ENCODE measurements at regions not wholly inside any gene's neighbourhood (a gene's known extent, or its start where the extent isn't known, plus 50 kb on each side); places are given as distances from the start of the nearest gene placed in this dataset.

- Histone ChIP-seq H3K56ac (ENCODE audit: extremely low read depth, insufficient read depth, low read length) (no peak overlapping the region), H3K4ac (ENCODE audit: low read depth, low read length) (no peak overlapping the region), H2AK9ac (replicated peaks; ENCODE audit: low read depth, low read length, poor library complexity) (no peak overlapping the region), H3K27ac (ENCODE audit: insufficient read depth, low read length) (no peak overlapping the region), H2BK20ac (ENCODE audit: low read depth, low read length) (no peak overlapping the region), H3K4me1 (ENCODE audit: control insufficient read depth, insufficient read depth, low read length) (no peaks in the 10 kb centered on the region), H3K27me3 (ENCODE audit: control insufficient read depth, insufficient read depth, low read length) (peaks cover 2% of the 10 kb centered on the region; the same call in 1 of the 2 replicates), H2AFZ (replicated peaks; ENCODE audit: low read length, poor library complexity) (no peak overlapping the region), H4K5ac (ENCODE audit: low read depth, low read length) (no peak overlapping the region), H3K18ac (ENCODE audit: low read depth, low read length) (no peak overlapping the region), H4K8ac (ENCODE audit: low read depth in 2 of 2, low read length in 2 of 2) (no peak overlapping the region), H3K9me1 (ENCODE audit: insufficient read depth, low read length) (no peaks in the 10 kb centered on the region), H4K91ac (ENCODE audit: insufficient read depth, low read depth, low read length) (no peak overlapping the region), H2BK15ac (ENCODE audit: low read depth, low read length) (no peak overlapping the region), H3K4me3 (ENCODE audit: insufficient read depth, low read depth, low read length) (no peak overlapping the region), H3K79me1 (ENCODE audit: low read depth in 1 of 2, low read length in 2 of 2) (no peaks in the 10 kb centered on the region), H4K20me1 (ENCODE audit: insufficient read depth, low read length) (no peaks in the 10 kb centered on the region), H3K9ac (ENCODE audit: low read depth, low read length) (no peak overlapping the region), H3K36me3 (ENCODE audit: control insufficient read depth, insufficient read depth, low read length) (no peaks in the 10 kb centered on the region), H3K4me2 (ENCODE audit: low read depth, low read length) (no peak overlapping the region), H3K23ac (ENCODE audit: low read depth, low read length) (no peak overlapping the region), H2BK120ac (ENCODE audit: low read depth, low read length) (no peak overlapping the region), H3K14ac (replicated peaks; ENCODE audit: low read depth, low read length) (no peak overlapping the region), H3K9me3 (ENCODE audit: control insufficient read depth, insufficient read depth, low read length) (no peaks in the 10 kb centered on the region), H2BK5ac (ENCODE audit: low read depth, low read length, poor library complexity, severe bottlenecking) (no peak overlapping the region), H2AK5ac (ENCODE audit: low read depth, low read length) (no peak overlapping the region)
- POLR2A ChIA-PET (ENCODE audit: unreplicated experiment): no interaction called here
- no TSS peak for BruUV-seq (replicated peaks)
- no CpG with 5 or more reads among the region's 1 CpG for WGBS, 2 experiments (ENCODE audit: extremely low coverage in 2 of 2, insufficient read length in 1 of 2)
- in situ Hi-C loops (cut with MboI; ENCODE audit: low sequenced_read_pairs): no loop called here
- DNase-seq: no peak
- intact Hi-C loops (cut with micrococcal nuclease): no loop called here
- dilution Hi-C loops (cut with HindIII; ENCODE audit: low sequenced_read_pairs, unreplicated experiment): no loop called here
- CTCF ChIA-PET: no interaction called here
- no peak for TF ChIP-seq MXI1 (IDR thresholded peaks at IDR 0.05; ENCODE audit: borderline replicate concordance, low read depth, low read length)
- TF ChIP-seq SMC3 (IDR thresholded peaks at IDR 0.05; ENCODE audit: low read depth, low read length): no peak
- TF ChIP-seq RCOR1 (IDR thresholded peaks at IDR 0.05; ENCODE audit: insufficient replicate concordance, low read length): no peak
- no peak for TF ChIP-seq POLR2A (IDR thresholded peaks at IDR 0.05; ENCODE audit: low read depth, low read length)
- no peak for TF ChIP-seq CHD1 (IDR thresholded peaks at IDR 0.05; ENCODE audit: low read depth, low read length)
- TF ChIP-seq FOS (IDR thresholded peaks at IDR 0.05; ENCODE audit: low read depth, low read length): no peak
- no peak for TF ChIP-seq MAFK (IDR thresholded peaks at IDR 0.05; ENCODE audit: low read depth, low read length)
- no peak for TF ChIP-seq RAD21 (IDR thresholded peaks at IDR 0.05; ENCODE audit: low read length)
- no peak for TF ChIP-seq BHLHE40 (IDR thresholded peaks at IDR 0.05; ENCODE audit: low read depth, low read length)
- TF ChIP-seq CTCF (conservative IDR thresholded peaks at IDR 0.05; ENCODE audit: low read depth, low read length): no peak
- no peak for TF ChIP-seq ELK1 (IDR thresholded peaks at IDR 0.05; ENCODE audit: borderline replicate concordance, low read depth, low read length)
- TF ChIP-seq RFX5 (IDR thresholded peaks at IDR 0.05; ENCODE audit: low read depth, low read length): no peak
- no peak for TF ChIP-seq NFE2L2 (IDR thresholded peaks at IDR 0.05; ENCODE audit: low read depth, low read length)
- TF ChIP-seq USF2 (IDR thresholded peaks at IDR 0.05; ENCODE audit: low read depth, low read length): no peak
- no peak for TF ChIP-seq CEBPB (IDR thresholded peaks at IDR 0.05; ENCODE audit: low read depth, low read length)
- TF ChIP-seq MAZ (IDR thresholded peaks at IDR 0.05; ENCODE audit: borderline replicate concordance, low read depth, low read length): no peak
- ATAC-seq (ENCODE audit: low read depth): no peak
Measured at GRCh38 chr2:65835975-65836549, 403.7 kb upstream of the SPRED2 start.

Data from IMR-90 (cell line).